ENCODE measurements at regions not wholly inside any gene's neighbourhood (a gene's known extent, or its start where the extent isn't known, plus 50 kb on each side); places are given as distances from the start of the nearest gene placed in this dataset.

DNA sequence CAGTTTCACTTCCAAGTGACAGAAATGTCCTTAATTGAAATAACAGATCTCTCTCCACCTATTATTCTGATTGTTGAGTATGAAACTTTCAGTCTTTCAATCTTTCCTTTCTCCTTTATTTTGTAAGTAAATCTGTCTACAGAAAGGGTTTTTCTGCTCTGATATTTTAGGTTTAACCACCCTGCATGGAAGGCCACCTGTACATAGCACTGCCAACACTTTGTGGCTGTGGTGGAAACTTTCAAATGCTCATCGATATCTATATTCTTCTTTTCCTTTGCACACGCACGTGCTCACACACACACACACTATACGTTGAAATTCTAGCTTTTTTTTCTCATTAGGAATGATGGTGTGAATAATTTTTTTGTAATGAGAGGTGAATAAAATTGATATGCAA, 1179.3 kb downstream of the KCNT2 start:
- no peak for DNase-seq (ENCODE audit: low read depth in 2 of 2)

DNA sequence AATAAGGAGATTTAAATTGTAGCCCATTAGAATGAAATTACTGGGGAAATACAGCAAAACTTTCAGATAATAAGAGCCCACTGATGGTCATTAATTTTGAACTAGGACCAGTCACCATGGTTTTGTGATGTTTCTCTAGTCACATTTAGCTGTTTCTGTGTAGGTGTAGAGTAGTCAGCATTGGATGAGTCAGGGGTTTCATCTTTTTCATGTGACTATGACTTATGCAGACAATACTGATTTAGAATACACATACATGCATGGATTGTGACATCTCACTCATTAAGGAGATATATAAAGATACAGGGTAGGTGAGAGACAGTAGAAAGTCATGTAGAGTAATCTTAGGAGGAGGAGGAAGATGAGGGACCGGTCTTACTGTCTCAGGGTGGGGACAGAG, 1192.7 kb downstream of the KCNT2 start:
- no peak for DNase-seq (ENCODE audit: low read depth in 2 of 2)

DNA sequence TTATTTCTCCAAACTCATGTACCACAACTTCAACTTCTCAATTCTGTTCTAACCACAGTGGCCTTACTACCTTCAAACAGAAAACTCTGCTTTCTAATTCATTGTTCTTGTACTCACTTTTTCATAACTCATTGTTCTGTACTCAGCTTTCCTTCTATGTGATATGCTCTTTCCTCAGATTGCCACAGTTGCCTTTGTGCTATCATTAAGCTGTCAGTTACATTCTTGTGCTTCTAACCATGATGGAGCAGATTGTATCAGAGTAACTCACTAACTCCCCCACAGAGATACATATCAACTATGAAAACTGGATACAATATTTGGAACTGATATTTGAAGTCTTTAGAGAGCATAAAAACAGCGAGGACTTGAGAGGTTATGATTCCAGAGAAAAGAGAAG, 1213.7 kb downstream of the KCNT2 start:
- no peak for DNase-seq (ENCODE audit: low read depth in 2 of 2)

DNA sequence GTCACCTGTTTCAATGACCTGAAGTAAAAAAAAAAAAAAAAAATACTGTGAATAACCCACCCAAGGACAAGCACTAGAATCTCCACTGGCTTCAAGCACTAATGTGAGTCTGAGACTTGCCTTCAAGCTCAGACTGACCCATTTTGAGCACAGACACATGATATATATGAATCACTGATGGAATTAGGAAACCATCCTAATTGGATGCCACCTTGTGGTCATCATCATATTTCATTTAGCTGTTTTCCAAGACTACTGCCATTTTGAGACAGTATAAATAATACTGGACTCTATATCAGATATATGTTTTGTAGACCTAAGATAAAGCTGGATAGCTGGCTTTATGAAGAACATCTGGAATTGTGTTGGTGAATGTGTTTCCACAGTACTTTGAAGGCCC, 1232.0 kb downstream of the KCNT2 start:
- DNase-seq (ENCODE audit: low read depth in 2 of 2), result no peak

- DNase-seq (ENCODE audit: low read depth in 2 of 2), result no peak
Observed at GRCh38 chr1:195373856-195374255, 1234.4 kb downstream of the KCNT2 start.

- DNase-seq (ENCODE audit: low read depth in 2 of 2), result no peak
Observed at GRCh38 chr1:195345149-195345548, 1263.1 kb downstream of the KCNT2 start.

DNA sequence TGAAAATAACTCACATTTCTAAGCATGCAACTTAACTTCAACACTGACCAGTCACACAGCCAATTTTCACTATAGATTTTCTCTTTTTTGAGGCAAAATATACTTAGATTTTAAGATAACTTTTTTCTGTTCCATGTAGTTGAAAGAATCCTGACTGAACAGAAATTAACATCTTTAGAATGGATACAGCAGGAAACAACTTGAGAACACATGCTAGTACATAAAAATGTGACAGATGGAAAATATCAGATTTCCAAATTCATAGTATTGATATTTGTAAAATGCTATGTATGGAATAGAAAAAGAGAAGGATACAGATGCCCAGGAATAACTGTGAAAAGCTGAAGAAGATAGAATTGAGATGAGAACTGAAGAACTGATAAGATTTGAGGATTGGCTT, 1270.6 kb downstream of the KCNT2 start:
- no peak for DNase-seq (ENCODE audit: low read depth in 2 of 2)

GRCh38 chr1:195336812-195337211, 1271.4 kb downstream of the KCNT2 start:
- no peak for DNase-seq (ENCODE audit: low read depth in 2 of 2)

DNA sequence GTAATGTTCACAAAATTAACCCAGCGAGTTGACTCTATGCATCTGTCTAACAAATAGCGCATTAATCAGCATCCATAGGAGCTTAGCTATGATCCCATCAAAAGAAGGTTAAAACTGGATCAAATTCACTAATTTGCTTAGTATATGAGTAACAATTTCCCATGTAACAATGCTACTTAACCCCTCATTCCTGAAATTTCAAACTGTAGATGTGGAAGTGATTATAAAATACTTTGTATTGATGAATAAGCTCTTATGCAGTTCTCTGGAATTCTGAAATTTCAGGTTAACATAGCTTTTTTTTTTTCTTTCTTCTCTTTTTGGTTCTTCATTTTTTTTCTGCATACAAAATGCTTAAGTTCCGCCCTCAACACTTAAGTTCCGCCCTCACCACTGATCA, 1272.7 kb downstream of the KCNT2 start:
- DNase-seq (ENCODE audit: low read depth in 2 of 2), result no peak

DNA sequence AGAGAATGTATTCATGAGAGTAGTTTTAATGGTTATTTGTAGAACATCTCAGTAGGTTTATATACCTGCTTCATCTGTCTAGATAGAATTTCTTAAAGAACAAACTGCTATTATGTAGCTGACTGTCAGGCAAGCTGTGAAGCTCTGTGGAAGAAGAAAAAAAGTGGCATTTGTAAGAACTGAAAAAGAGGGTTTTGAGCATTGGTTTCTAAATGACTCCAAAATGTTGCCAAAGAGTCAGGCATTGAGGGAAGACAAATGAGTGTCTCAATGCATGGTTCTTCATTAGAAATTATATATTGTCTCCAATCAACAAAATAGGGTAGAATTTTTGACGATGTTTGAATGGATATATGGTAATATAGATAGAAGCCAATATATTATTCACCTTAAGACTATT, 1276.1 kb downstream of the KCNT2 start:
- no peak for DNase-seq (ENCODE audit: low read depth in 2 of 2)

DNA sequence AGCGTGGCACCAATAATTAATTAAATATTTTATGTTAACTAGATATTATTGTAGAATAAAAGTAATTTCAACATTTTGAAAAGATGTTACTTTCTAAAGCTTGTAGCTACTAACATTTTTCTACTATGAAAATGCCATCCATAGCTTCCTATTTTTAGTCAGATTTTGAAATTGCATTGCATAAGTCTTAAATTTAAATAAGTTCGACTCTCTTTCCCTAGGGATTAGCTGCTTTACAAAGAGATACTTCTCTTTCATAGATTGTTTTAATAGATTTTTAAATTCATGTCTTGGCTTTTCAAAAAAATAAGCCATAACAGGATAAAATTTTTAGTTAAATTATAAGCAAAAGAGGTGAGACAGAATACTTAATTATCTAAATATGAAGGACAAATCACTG, 1279.6 kb downstream of the KCNT2 start:
- DNase-seq (ENCODE audit: low read depth in 2 of 2), result no peak

GRCh38 chr1:195328102-195328501, 1280.1 kb downstream of the KCNT2 start:
- DNase-seq (ENCODE audit: low read depth in 2 of 2), result no peak

GRCh38 chr1:195327361-195327760, 1280.9 kb downstream of the KCNT2 start:
- DNase-seq (ENCODE audit: low read depth in 2 of 2), result no peak

DNA sequence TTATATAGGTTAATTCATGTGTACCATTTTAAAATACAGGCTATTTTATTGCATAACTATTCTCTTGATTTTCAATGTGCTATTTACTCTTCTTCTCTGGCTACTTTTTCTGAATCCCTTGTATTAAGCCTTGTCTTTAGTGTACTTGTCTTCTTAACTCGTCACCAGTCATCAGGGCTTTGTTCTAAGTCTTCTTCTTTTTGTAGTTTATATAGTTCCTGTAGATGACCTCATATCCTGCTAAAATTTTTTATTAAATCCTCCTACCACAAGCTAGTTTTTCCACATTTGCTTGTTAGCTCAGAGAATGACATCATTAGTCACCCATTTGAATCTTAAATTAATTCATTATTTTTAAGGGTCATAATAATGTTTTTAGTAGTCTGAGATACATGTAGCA, 1281.9 kb downstream of the KCNT2 start:
- DNase-seq (ENCODE audit: low read depth in 2 of 2), result no peak

GRCh38 chr1:195325181-195325580, 1283.1 kb downstream of the KCNT2 start:
- DNase-seq (ENCODE audit: low read depth in 2 of 2), result no peak

- DNase-seq (ENCODE audit: low read depth in 2 of 2), result no peak
Observed at GRCh38 chr1:195306281-195306680, 1302.0 kb downstream of the KCNT2 start.

- DNase-seq (ENCODE audit: low read depth in 2 of 2), result no peak
Observed at GRCh38 chr1:195294911-195295310, 1313.3 kb downstream of the KCNT2 start.

DNA sequence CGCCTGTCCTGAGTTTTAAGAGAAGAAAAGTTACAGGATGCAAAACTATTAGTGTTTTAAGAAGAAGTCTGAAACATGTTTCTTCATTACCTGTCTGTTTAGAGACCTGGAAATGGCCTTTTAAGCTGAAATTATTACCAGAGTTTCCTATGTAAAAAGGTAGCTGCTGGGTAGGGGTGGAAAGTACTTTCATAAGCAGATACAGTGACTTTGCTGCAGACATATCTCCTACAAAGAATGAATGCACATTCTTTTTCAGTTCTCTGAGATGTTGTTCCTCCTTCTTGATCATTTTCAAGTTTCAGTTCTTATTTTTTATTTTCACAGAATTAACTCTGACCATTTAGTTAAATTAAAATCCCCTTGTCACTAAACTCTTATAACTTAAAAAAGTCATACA, 1329.6 kb downstream of the KCNT2 start:
- no peak for DNase-seq (ENCODE audit: low read depth in 2 of 2)

GRCh38 chr1:195275710-195276109, 1332.5 kb downstream of the KCNT2 start:
- no peak for DNase-seq (ENCODE audit: low read depth in 2 of 2)

DNA sequence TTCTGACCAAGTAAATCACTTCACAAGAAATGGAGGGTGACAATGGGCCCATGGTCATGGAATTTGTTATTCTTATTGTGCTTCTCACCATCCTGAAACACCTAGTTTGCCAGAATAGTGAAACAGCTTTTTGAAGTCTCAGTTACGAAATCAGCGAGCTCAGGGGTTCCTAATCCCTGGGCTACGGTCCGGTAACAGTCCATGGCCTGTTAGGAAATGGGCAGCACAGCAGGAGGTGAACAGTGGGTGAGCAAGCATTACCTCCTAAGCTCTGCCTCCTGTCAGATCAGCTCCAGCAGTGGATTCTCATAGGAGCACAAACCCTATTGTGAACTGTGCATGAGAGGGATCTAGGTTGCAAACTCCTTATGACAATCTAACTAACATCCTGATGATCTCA, 1356.3 kb downstream of the KCNT2 start:
- DNase-seq (ENCODE audit: low read depth in 2 of 2), result no peak

DNA sequence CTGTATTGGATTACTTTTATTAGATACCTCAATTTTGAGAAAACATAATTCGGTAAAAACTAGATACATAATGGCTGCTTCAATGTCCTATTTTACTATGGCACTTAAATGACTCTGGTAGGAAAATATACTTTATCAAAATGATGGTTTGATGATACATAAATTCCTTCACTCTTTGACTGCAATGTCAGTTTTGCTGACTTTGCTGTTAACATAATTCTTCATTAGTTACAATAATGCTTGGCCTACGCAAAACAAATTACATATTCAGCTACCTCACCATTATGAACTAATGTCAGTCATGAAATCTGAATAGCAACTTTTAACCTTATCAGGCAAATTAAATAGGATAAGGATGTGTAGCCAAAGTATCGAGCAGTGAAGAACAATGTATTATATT, 1364.7 kb downstream of the KCNT2 start:
- DNase-seq (ENCODE audit: low read depth in 2 of 2), result no peak

- no peak for DNase-seq (ENCODE audit: low read depth in 2 of 2)
Observed at GRCh38 chr1:195241066-195241465, 1367.2 kb downstream of the KCNT2 start.

GRCh38 chr1:195238313-195238712, 1369.9 kb downstream of the KCNT2 start:
- DNase-seq (ENCODE audit: low read depth in 2 of 2), result no peak

- DNase-seq (ENCODE audit: low read depth in 2 of 2), result no peak
Observed at GRCh38 chr1:195236991-195237889, 1371.0 kb downstream of the KCNT2 start.

All from stimulated activated CD4-positive, alpha-beta T cell treated with anti-CD3 and anti-CD28 coated beads, Interleukin-15, amount 100 ng/mL, for 48 hours (primary cell).